GM12872 (cell line): ENCODE measurements at regions not wholly inside any gene's neighbourhood (a gene's known extent, or its start where the extent isn't known, plus 50 kb on each side); places are given as distances from the start of the nearest gene placed in this dataset.

ENCODE experiments used
- CTCF ChIP-seq: IDR thresholded peaks from 3 replicates; pipeline ENCODE4 v1.5.1; 2011; ENCODE audit warnings: low read depth, mild to moderate bottlenecking, low read length, moderate library complexity; ENCODE audit not compliant: insufficient read depth

GRCh38 chr3:35438101-35438500, 201.2 kb upstream of the ARPP21 start:
- no peak for TF ChIP-seq CTCF

DNA sequence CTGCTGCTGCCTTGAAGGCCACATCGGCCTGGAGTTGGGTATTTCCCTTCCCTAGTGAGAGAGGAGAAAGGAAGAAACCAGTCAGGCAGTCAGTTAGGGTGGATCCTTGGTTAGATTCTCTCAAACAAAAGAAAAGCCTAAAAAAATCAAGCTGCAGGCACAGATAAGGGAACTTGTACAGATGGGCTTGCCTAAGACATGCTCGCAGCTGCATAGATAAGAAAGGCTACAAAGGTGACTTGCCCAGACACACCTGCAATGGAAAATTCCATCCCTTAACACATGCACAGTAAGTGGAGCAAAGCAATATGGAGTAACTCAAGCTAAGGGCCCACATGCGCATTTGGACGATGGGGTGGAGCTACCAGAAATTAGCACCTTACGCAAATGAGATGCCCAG, 199.7 kb upstream of the ARPP21 start:
- no peak for TF ChIP-seq CTCF

DNA sequence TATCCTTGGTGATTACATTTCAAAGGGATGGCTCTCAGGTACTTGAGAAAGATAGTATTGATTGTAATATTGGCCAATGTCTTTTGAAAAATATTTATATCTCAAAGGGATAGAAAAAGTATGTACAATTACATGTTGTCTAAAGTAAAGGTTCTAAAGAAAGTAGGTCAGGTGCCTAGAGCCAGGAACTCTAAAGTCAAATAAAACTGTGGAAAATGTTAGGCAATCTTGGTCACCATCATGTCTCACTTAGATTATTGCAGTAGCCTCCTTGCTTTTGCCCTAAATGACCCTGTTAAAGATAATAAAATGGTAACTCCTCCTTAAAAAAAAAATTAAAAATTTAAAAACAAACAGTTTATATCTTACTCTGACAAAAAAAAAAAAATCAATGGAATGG, 198.5 kb upstream of the ARPP21 start:
- TF ChIP-seq CTCF = no peak

- TF ChIP-seq CTCF = no peak
These were observed 192.4 kb upstream of the ARPP21 start for GRCh38 chr3:35446896-35447295.

DNA sequence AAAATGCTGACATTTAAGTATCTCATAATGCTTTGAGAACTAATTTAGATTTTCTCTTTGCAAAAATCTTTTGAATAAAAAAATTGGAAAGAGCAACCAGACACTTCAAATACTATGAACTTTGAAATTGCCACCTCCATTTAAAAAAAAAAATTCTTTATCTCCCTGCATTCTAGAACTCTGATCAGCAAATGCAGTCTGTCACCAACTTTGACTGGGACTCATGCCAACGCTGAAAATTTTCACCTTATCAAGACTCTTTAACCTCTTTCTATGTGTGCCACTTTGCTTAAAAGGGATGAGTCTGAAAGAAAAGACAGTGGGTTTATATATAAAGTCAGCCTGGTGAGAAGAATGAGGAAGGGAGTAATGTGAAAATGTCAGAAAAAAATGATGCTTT, 191.2 kb upstream of the ARPP21 start:
- TF ChIP-seq CTCF = no peak

DNA sequence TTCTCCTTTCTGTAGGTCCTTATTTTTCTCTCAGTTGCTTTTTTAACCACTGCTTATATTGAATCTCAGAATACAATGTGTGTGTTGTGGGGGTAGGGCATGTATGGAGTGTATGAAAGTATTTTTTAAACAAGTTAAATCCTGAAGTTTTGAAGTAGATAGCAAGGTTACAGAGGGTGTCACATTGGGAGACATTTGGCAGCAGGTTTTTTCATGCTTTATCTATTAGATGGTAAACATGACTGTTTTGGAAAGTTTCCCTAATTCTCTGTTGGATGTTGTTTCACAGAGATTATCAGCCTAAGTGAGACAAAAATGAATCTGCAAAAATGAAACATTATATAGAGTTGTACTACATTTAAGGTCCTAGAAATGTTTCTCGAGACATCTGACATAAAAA, 190.6 kb upstream of the ARPP21 start:
- TF ChIP-seq CTCF = no peak

DNA sequence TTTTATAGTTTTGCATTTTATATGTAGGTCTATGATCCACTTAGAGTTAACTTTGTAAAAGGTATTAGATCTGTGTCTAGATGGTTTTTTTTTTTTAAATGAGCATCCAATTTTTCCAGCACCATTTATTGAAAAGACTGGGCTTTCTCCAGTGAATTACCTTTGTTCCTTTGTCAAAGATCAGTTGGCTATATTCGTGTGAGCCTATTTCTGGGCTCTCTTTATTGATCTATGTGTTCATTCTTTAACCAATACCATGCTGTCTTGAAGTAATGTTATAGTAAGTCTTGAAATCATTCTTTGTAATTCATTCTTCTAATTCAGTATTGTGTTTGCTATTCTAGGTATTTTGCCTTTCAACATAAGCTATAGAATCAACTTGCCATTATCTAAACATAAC, 165.4 kb upstream of the ARPP21 start:
- TF ChIP-seq CTCF = no peak

- TF ChIP-seq CTCF = no peak
These were observed 156.2 kb upstream of the ARPP21 start for GRCh38 chr3:35483131-35483530.
